GM18511 (cell line): ENCODE measurements at regions not wholly inside any gene's neighbourhood (a gene's known extent, or its start where the extent isn't known, plus 50 kb on each side); places are given as distances from the start of the nearest gene placed in this dataset.
A peak's percentile ranks its signal among the peaks of the same experiment; 100 is the strongest.

Experiments
- ATAC-seq: cut with Tn5 transposase; IDR thresholded peaks from one replicate; pipeline ENCODE4 v1.9.1; 2021; ENCODE audit warnings: mild to moderate bottlenecking, moderate library complexity; ENCODE audit not compliant: unreplicated experiment

- ATAC-seq: no peak
These were observed 113.0 kb upstream of the TFAP2D start for GRCh38 chr6:50600280-50600679.

DNA sequence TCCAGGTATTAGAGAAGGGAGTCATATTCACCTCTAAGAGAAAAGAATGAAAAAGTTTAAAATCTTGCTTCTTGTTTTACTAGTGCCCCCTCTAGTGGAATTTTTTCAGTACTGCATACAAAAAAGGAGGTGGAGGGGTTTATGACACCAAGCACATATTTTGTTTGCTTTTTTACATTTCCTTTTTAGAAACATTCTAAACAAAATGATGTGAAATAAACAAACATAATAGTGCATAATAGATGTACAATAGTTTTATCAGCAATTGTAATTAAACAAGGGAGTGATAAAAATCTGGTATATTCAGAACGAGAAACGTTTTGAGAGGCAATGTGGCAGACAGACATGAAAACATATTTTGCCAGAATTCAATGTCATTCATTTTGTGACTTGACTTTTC lies 111.0 kb upstream of the TFAP2D start:
- ATAC-seq: no peak

DNA sequence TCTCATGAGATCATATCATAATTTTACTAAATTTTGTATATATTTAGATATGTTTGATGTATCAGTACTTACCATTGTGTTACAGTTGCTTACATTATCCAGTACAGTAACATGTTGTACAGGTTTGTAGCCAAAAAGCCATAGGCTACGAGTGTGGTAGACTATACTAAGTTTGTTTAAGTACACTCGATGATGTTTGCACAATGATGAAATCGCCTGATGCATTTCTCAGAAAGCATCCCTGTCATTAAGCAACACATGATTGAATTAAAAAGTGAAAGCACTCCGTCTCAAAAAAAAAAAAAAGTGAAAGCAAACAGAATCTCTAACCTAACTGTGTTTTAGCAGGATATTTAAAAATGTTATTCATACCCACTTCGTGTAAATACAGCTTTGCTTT lies 104.9 kb upstream of the TFAP2D start:
- ATAC-seq: no peak

DNA sequence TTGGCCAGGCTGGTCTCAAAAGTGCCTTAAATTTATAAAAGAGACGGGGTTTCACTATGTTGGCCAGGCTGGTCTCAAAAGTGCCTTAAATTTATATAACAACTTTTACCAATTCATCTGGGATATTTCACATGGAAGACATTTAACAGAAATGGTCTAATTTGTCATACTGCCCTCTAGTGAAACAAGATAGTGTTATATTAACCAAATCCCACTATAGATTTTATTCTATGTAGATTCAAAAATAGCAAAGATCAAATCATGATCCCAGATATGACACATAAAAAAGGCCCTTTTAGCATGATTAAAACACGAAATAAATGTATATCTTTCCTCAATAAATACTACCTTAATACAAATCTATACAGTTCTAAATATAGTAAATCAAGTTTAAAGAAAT lies 102.8 kb upstream of the TFAP2D start:
- ATAC-seq: no peak

GRCh38 chr6:50635429-50635828 lies 77.9 kb upstream of the TFAP2D start:
- no peak for ATAC-seq

DNA sequence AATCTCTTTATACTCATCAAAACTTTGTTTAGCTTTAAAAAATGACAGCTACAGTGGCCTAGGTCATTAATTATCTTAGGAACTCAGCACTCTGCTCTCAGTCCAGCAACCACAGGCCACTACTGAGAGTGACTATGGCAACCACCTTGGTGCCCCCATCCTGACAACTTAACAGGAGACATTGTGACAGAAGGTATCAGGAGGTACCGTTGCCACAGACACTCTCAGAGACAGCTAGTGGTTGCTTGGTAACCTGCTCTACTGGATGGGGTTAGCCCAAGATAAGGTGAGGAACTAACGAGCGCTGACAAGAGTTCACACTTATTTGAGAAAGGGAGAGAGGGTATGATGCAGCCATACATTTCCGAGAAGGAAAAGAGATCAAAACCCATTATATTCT lies 76.1 kb upstream of the TFAP2D start:
- no peak for ATAC-seq

DNA sequence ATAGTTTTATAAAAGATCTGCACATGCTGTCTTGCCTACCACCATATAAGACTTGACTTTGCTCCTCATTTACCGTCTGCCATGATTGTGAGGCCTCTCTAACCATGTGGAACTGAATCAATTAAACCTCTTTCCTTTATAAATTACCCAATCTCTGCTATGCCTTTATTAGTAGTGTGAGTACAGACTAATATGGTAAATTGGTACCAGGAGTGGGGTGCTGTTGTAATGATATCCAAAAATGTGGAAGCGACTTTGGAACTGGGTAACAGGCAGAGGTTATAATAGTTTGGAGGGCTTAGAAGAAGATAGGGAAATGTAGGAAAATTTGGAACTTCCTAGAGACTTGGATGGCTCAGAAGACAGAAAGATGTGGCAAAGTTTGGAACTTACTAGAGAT lies 64.2 kb upstream of the TFAP2D start:
- no peak for ATAC-seq

GRCh38 chr6:50653253-50653652 lies 60.1 kb upstream of the TFAP2D start:
- ATAC-seq: no peak

GRCh38 chr6:50654155-50654554 lies 59.2 kb upstream of the TFAP2D start:
- no peak for ATAC-seq

DNA sequence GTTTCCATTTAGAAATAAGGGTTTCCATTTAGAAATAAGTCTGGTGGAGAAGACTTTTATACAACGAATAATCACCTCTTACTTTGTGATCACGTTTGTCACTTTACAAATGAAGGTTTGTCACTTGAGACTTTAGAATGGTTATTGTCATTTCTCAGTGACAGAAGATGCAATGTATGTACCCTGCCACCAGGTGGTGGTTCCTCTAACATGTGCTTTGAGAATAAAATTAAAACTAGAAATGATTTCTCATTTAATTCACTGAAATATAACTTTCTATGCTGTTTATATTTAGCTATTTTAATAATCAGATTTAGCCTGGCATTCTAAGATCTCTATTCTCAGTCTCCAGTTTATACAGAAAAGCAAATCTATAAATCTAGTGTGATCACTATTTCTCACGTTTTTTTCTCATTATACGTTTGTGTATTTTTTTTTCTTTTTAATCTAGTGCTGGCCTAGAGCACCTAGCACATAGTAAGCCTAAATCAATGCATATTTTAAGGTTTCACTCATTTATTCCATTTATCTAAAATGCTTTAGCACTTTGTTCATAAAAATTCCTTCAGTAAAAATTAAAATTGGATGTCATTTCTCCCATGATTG lies 57.4 kb upstream of the TFAP2D start:
- peak; percentile 77 for ATAC-seq

DNA sequence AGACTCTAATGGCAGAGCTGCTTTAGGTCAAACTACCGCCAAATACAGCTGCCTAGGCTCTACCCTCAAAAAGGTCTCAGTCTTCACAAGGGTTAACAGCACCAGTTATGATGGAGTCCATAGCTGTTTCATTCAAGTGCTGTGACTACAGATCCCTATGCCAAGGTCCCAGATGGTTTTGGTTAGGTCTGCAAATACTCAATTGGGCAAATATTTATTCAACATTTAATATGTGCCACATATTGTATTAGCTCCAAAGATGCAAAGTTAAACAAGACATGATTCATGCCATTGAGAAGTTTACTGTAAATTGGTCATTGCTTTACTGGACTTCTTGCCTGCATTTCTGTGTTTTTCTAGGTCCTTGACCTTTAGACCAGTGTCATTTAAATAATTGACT lies 55.8 kb upstream of the TFAP2D start:
- no peak for ATAC-seq

GRCh38 chr6:50658561-50658960 lies 54.8 kb upstream of the TFAP2D start:
- no peak for ATAC-seq

DNA sequence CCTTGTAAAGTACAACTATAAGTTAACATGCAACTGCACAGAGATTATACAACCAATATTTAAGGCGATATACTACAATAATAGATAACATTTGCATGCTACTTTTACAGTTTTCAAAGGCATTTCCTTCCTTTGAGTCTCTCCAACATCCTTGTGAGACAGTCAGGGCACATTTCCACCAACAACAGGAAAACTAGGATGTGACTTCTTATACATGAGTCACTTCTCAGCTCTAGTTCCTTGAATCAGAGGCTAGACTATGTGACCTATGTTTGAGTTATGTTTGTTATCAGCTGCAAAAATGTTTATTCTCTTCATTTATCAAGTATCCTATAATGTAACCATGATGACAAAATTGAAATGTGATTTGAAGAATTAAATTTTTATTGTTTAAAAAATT lies 51.7 kb upstream of the TFAP2D start:
- no peak for ATAC-seq
